ENCODE measurements at regions not wholly inside any gene's neighbourhood (a gene's known extent, or its start where the extent isn't known, plus 50 kb on each side); places are given as distances from the start of the nearest gene placed in this dataset.

DNA sequence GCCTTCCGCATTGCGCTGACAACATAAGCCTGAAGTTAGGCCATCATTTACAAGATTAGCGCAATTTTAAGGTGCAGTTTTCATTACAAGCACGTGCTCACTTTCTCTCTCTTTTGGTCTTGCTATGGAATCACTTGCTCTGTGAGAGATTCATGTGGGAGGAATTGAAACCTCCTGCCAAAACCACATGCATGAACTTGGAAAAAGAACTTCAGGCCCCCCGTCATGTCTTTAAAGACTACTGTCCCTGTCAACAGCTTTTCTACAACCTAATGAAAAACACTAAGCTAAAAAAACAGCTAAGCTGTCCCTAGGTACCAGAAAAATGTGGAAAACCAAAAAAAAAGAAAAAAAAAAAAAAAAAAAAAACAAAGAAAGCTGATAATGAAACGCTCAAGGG, 1707.6 kb upstream of the RAG2 start:
- intact Hi-C loops (cut with micrococcal nuclease; ENCODE audit: unreplicated experiment) = no loop called here
- CTCF ChIA-PET = no interaction called here
- Histone ChIP-seq H3K4me3 (ENCODE audit: low read depth in 2 of 2, low read length in 2 of 2) (no peak overlapping the region), H3K9me3 (ENCODE audit: control insufficient read depth, insufficient read depth, low read depth, low read length) (no peaks in the 10 kb centered on the region), H3K36me3 (ENCODE audit: control insufficient read depth, insufficient read depth, low read length) (no peaks in the 10 kb centered on the region), H3K27me3 (ENCODE audit: control insufficient read depth, insufficient read depth, low read length) (no peaks in the 10 kb centered on the region), H3K4me1 (ENCODE audit: control insufficient read depth, insufficient read depth, low read length) (no peaks in the 10 kb centered on the region), H3K27ac (ENCODE audit: low read length) (no peak overlapping the region)
- ATAC-seq (no peak), DNase-seq (ENCODE audit: low read depth, low spot score) (no peak)
- no TSS peak for BruUV-seq (replicated peaks)
- in situ Hi-C loops (cut with HindIII; ENCODE audit: low pct_unique_long_range_greater_than_20kb, low sequenced_read_pairs) = no loop called here
- POLR2A ChIA-PET = no interaction called here
- TF ChIP-seq SIN3A (IDR thresholded peaks at IDR 0.05; ENCODE audit: borderline replicate concordance, insufficient read depth, low read depth, low read length) (no peak), POLR2AphosphoS5 (IDR thresholded peaks at IDR 0.05; ENCODE audit: low read depth, low read length) (no peak), TCF7L2 (IDR thresholded peaks at IDR 0.05; ENCODE audit: low read depth, low read length) (no peak)
- TF ChIP-seq, protein P1, sequence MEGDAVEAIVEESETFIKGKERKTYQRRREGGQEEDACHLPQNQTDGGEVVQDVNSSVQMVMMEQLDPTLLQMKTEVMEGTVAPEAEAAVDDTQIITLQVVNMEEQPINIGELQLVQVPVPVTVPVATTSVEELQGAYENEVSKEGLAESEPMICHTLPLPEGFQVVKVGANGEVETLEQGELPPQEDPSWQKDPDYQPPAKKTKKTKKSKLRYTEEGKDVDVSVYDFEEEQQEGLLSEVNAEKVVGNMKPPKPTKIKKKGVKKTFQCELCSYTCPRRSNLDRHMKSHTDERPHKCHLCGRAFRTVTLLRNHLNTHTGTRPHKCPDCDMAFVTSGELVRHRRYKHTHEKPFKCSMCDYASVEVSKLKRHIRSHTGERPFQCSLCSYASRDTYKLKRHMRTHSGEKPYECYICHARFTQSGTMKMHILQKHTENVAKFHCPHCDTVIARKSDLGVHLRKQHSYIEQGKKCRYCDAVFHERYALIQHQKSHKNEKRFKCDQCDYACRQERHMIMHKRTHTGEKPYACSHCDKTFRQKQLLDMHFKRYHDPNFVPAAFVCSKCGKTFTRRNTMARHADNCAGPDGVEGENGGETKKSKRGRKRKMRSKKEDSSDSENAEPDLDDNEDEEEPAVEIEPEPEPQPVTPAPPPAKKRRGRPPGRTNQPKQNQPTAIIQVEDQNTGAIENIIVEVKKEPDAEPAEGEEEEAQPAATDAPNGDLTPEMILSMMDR (IDR thresholded peaks at IDR 0.05) = no peak
- TF ChIP-seq, protein P2, sequence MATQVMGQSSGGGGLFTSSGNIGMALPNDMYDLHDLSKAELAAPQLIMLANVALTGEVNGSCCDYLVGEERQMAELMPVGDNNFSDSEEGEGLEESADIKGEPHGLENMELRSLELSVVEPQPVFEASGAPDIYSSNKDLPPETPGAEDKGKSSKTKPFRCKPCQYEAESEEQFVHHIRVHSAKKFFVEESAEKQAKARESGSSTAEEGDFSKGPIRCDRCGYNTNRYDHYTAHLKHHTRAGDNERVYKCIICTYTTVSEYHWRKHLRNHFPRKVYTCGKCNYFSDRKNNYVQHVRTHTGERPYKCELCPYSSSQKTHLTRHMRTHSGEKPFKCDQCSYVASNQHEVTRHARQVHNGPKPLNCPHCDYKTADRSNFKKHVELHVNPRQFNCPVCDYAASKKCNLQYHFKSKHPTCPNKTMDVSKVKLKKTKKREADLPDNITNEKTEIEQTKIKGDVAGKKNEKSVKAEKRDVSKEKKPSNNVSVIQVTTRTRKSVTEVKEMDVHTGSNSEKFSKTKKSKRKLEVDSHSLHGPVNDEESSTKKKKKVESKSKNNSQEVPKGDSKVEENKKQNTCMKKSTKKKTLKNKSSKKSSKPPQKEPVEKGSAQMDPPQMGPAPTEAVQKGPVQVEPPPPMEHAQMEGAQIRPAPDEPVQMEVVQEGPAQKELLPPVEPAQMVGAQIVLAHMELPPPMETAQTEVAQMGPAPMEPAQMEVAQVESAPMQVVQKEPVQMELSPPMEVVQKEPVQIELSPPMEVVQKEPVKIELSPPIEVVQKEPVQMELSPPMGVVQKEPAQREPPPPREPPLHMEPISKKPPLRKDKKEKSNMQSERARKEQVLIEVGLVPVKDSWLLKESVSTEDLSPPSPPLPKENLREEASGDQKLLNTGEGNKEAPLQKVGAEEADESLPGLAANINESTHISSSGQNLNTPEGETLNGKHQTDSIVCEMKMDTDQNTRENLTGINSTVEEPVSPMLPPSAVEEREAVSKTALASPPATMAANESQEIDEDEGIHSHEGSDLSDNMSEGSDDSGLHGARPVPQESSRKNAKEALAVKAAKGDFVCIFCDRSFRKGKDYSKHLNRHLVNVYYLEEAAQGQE (IDR thresholded peaks at IDR 0.05; ENCODE audit: insufficient read depth in 1 of 2, low read depth in 2 of 2, low read length in 1 of 2) = no peak

DNA sequence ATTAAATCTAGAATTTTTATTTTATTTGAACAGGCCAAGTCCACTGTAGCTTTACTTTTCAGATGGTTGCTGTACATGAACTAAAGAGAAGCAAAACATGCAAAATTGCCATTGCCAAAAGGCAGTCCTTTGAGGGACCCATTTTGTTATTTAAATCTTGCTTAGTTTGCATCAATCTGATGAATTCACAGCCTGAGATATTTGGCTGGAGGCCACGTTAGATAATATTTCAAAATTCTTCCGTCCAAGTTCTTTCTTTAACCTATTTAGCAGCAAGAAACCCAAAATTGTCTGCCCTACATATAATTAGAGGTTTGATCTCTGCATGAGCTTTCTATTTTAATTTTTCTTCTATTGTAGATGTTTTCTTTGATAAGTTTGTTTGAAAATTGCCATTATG, 1706.9 kb upstream of the RAG2 start:
- Histone ChIP-seq H3K4me1 (ENCODE audit: control insufficient read depth, insufficient read depth, low read length) (no peaks in the 10 kb centered on the region), H3K27me3 (ENCODE audit: control insufficient read depth, insufficient read depth, low read length) (no peaks in the 10 kb centered on the region), H3K4me3 (ENCODE audit: low read depth in 2 of 2, low read length in 2 of 2) (no peak overlapping the region), H3K36me3 (ENCODE audit: control insufficient read depth, insufficient read depth, low read length) (no peaks in the 10 kb centered on the region), H3K27ac (ENCODE audit: low read length) (no peak overlapping the region), H3K9me3 (ENCODE audit: control insufficient read depth, insufficient read depth, low read depth, low read length) (no peaks in the 10 kb centered on the region)
- intact Hi-C loops (cut with micrococcal nuclease; ENCODE audit: unreplicated experiment) (no loop called here), in situ Hi-C loops (cut with HindIII; ENCODE audit: low pct_unique_long_range_greater_than_20kb, low sequenced_read_pairs) (no loop called here)
- DNase-seq (ENCODE audit: low read depth, low spot score) (no peak), ATAC-seq (no peak)
- BruUV-seq (replicated peaks) = no TSS peak
- ChIA-PET CTCF (no interaction called here), POLR2A (no interaction called here)
- TF ChIP-seq TCF7L2 (IDR thresholded peaks at IDR 0.05; ENCODE audit: low read depth, low read length) (no peak), SIN3A (IDR thresholded peaks at IDR 0.05; ENCODE audit: borderline replicate concordance, insufficient read depth, low read depth, low read length) (no peak), POLR2AphosphoS5 (IDR thresholded peaks at IDR 0.05; ENCODE audit: low read depth, low read length) (no peak)
- TF ChIP-seq, protein P1 (IDR thresholded peaks at IDR 0.05) = no peak
- TF ChIP-seq, protein P2 (IDR thresholded peaks at IDR 0.05; ENCODE audit: insufficient read depth in 1 of 2, low read depth in 2 of 2, low read length in 1 of 2) = no peak

All from Panc1 (cell line).